Neural progenitor cell (in vitro differentiated cells): ENCODE measurements at regions not wholly inside any gene's neighbourhood (a gene's known extent, or its start where the extent isn't known, plus 50 kb on each side); places are given as distances from the start of the nearest gene placed in this dataset.

Experiments
- EZH2phosphoT487 ChIP-seq: fragments of 200-600 bp; sonication (generic); IDR thresholded peaks from 2 replicates; pipeline ENCODE4 v1.6.1; 2017; ENCODE audit warnings: antibody characterized with exemption
- TF ChIP-seq, protein P1 (sequence below): fragments of 200-600 bp; sonication (generic); IDR thresholded peaks from 2 replicates; pipeline ENCODE4 v1.5.1; 2017; ENCODE audit warnings: antibody characterized with exemption, mild to moderate bottlenecking

DNA sequence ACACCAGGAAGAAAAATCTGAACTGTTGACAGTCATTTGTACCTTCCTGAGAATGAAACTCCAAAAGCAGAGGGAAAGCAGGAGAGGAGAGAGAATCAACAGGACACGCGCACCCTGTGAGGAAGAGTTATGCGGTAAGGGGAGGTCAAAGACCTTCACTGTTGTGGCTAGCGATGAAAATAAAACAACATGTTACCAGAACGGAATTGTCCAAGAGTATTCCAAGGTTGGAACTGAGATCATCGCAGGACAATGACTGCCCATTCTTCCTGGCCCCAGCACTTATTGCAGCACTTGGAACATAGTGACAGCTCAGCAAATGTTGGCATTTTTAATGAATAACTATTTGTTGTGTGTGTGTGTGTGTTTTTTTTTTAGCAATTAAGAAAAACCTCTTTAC lies 176.0 kb upstream of the TSC22D1 start:
- TF ChIP-seq EZH2phosphoT487: no peak
- TF ChIP-seq, protein P1, sequence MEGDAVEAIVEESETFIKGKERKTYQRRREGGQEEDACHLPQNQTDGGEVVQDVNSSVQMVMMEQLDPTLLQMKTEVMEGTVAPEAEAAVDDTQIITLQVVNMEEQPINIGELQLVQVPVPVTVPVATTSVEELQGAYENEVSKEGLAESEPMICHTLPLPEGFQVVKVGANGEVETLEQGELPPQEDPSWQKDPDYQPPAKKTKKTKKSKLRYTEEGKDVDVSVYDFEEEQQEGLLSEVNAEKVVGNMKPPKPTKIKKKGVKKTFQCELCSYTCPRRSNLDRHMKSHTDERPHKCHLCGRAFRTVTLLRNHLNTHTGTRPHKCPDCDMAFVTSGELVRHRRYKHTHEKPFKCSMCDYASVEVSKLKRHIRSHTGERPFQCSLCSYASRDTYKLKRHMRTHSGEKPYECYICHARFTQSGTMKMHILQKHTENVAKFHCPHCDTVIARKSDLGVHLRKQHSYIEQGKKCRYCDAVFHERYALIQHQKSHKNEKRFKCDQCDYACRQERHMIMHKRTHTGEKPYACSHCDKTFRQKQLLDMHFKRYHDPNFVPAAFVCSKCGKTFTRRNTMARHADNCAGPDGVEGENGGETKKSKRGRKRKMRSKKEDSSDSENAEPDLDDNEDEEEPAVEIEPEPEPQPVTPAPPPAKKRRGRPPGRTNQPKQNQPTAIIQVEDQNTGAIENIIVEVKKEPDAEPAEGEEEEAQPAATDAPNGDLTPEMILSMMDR: no peak
